Fibroblast of mammary gland (primary cell): ENCODE measurements at regions not wholly inside any gene's neighbourhood (a gene's known extent, or its start where the extent isn't known, plus 50 kb on each side); places are given as distances from the start of the nearest gene placed in this dataset.

Source experiments
- DNase-seq: peaks from one replicate; pipeline ENCODE4 v3.0.0-alpha.2; 2010; ENCODE audit warnings: low read depth
- H3K4me3 ChIP-seq: 2 replicates; pipeline ENCODE4 v1.5.1; 2011; ENCODE audit warnings: low read depth, mild to moderate bottlenecking, low read length, moderate library complexity; ENCODE audit not compliant: control insufficient read depth
- TF ChIP-seq, protein P1 (sequence below): conservative IDR thresholded peaks from 2 replicates; pipeline ENCODE4 v1.5.1; 2011; ENCODE audit warnings: low read depth, low read length, inconsistent platforms; ENCODE audit not compliant: control insufficient read depth, insufficient read depth

DNA sequence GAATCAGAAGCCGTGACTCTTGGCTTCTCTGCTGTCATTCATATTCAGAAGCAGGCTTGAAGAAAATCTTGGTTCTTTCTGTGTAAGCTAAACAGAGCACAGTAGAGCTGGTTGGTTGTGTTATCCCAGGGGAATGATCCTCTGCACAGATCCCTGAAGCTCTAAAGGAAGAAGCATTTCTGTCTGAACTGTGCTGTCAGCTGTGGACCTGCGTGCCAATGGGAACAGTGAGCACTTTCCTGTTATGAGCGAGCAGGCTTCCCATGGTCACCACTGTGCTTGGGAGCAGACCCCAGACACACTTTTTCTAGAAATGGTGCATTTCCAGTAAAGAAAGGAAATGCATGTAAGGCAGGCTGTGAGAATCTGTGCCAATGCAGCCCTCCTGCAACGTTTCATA is 490.2 kb downstream of the EPM2A start:
- H3K4me3 ChIP-seq = no peak overlapping the region
- TF ChIP-seq, protein P1, sequence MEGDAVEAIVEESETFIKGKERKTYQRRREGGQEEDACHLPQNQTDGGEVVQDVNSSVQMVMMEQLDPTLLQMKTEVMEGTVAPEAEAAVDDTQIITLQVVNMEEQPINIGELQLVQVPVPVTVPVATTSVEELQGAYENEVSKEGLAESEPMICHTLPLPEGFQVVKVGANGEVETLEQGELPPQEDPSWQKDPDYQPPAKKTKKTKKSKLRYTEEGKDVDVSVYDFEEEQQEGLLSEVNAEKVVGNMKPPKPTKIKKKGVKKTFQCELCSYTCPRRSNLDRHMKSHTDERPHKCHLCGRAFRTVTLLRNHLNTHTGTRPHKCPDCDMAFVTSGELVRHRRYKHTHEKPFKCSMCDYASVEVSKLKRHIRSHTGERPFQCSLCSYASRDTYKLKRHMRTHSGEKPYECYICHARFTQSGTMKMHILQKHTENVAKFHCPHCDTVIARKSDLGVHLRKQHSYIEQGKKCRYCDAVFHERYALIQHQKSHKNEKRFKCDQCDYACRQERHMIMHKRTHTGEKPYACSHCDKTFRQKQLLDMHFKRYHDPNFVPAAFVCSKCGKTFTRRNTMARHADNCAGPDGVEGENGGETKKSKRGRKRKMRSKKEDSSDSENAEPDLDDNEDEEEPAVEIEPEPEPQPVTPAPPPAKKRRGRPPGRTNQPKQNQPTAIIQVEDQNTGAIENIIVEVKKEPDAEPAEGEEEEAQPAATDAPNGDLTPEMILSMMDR = no peak
- DNase-seq = peak; percentile 30

DNA sequence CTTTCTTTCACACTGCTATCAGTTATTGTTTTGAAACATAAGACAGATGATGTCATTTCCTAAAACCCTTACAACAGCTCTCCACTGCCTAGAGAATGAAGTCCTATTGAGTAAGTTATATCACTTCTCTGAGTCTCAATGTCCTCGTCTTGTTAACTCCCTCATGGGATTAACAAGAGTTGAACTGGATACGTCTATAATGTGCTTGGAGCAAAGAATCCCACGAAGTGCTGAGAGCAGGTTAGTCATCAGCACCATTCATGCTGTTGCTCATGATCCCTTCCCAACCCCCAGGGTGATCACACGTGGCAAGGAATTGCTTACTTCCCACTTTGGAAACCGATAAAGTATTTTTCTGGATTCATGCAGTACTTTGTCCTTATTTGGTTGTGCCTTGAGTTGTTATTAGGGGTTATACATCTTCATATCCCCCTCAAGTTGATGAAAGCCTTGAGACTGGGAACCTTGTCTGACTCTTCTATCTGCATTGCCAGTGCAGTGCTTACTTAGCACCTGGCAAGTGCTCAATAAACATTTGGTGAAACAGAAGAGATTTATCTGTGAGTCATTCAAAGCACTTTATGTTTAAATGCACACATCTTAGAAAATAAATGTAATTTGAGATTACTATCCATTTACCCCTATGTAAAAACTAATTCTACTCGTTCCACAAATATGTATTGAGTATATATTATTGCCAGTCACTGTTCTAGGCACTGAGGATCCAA is 487.5 kb downstream of the EPM2A start:
- no peak overlapping the region for H3K4me3 ChIP-seq
- peak; percentile 99 for DNase-seq
- TF ChIP-seq, protein P1 = no peak

DNA sequence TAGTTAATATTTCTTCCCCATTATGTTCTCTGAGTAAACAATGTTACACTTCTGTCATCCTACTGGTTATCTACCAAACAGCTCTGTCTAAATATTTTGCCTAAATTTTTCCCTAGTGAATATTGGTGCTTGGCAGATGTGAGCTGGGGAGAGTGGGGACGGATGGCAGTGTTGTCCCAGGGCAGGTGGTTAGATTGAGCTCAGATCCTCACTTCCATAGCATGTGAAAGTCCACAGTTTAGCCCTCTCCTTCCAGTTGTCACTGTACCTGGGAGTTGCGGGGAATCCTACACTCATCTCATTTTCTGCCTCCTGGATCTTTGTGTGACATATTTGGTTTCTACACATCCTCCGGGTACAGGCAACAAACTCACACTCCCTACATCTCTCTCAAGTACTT is 484.9 kb downstream of the EPM2A start:
- no peak for DNase-seq
- no peak overlapping the region for H3K4me3 ChIP-seq
- TF ChIP-seq, protein P1 = no peak

DNA sequence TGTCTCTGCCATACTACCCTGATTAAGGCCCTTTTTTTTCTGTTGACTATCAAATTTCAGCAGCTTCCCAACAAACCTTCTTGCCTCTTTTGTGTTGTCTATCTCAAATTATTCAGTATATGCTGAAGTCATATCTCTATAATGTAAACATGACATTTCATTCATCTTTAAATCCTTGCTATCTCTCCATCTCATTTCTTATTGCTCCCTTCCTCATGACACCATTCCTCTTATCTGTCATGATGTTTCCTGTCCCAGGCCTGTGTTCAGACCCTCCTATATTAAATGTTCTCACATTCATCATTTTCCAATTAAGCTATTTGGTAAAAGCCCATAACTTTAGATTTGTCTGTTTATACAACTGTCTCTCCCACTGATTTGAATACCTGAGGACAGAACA is 482.6 kb downstream of the EPM2A start:
- no peak for DNase-seq
- H3K4me3 ChIP-seq = no peak overlapping the region
- TF ChIP-seq, protein P1 = no peak

DNA sequence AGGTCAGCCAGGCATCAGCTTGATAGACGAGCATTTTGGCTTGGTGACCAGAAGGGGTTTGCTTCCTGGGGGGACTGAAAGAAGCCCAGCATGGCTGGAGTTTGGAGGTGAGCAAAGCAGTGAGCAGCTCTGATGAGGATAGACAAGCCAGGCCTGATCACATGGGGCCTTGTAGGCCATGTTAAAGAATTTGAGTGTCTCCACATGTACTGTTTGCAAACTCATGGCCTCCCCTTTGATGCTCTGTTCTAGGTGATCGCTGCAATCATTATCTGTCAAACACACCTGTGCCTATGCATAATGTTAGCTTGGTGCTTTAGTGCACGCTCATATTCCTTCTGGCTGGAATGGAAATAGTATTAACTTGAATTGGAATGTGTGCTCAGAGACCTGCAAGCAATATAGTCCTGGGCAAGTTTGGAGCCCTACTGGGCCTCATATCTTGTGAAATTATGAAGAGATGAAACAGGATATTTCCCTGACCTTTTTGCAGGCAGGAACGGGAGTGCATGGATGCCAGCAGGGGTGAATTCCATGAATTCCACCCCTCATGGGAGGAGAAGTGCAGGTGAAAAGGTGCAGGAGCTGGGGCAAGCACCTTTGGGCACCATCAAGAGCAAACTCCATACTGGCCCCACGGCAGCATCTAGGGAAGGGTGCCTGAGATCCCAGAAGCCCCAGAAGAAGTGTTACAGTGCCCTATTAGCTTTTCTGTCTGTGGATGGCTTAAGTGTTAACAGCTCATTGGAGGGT is 480.5 kb downstream of the EPM2A start:
- TF ChIP-seq, protein P1 = no peak
- H3K4me3 ChIP-seq = no peak overlapping the region
- DNase-seq = no peak

DNA sequence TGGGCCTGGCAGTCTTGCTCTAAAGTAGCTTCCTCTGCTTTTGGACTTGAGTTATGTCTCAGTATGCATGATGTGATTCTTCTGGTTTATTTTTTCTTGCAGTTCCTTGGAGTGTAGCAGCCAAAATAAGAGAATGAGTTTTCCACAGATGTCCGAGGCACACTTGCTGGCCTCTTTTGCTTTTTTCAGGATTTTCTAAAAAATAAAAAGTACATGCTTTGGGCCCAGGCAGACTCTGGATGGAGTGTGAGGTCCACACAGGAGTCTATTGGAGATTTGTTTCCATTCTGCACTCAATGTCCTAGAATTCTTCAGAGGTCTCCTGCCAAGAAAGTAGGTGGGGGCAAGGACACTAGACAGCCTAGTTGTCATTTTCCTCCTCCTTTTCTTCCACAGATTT is 477.6 kb downstream of the EPM2A start:
- TF ChIP-seq, protein P1 = no peak
- no peak for DNase-seq
- H3K4me3 ChIP-seq = no peak overlapping the region

DNA sequence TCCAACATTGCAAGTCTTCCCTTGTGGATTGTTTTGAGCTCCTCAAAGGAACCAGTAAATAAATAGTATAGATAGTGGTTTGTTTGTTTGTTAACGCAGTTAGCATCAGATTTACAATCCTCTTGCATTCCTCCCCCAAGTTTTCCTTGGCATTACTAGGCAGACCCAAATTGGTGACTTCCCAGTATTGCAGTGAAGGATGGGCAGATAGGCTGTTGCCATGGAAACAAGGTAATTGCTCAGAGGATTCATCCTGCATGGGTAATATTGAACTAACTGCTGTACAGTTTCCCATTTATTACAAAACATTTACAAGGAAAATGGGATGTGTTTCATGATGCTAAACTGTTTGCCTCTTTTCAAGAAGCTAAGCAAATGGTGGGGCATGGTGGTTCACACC is 477.2 kb downstream of the EPM2A start:
- no peak overlapping the region for H3K4me3 ChIP-seq
- TF ChIP-seq, protein P1 = no peak
- DNase-seq = no peak
